Calu3 (cell line): ENCODE measurements at regions not wholly inside any gene's neighbourhood (a gene's known extent, or its start where the extent isn't known, plus 50 kb on each side); places are given as distances from the start of the nearest gene placed in this dataset.

ENCODE experiments used
- BruUV-seq: library from RNA; stranded (reverse); fragments of 400-500 nt; replicated peaks from 2 replicates; lab custom pipeline; 2021; lab: Mats Ljungman, UMichigan
- CTCF ChIA-PET: fragments of 300-600 bp; sonication (Branson Sonifier 250); formaldehyde crosslinking; loops from one replicate; lab custom pipeline; 2022; ENCODE audit warnings: antibody characterized with exemption; lab: Charles Lee
- DNase-seq: peaks from one replicate; pipeline ENCODE4 v3.0.0; 2022
- H3K27ac Mint-ChIP-seq: one replicate; pipeline ENCODE4 v1.8.0; 2022; ENCODE audit warnings: mixed read lengths; ENCODE audit not compliant: unreplicated experiment
- H3K27me3 Mint-ChIP-seq: one replicate; pipeline ENCODE4 v1.8.0; 2022; ENCODE audit warnings: mixed read lengths; ENCODE audit not compliant: unreplicated experiment
- H3K36me3 Mint-ChIP-seq: one replicate; pipeline ENCODE4 v1.8.0; 2022; ENCODE audit warnings: mild to moderate bottlenecking, moderate library complexity, mixed read lengths; ENCODE audit not compliant: insufficient read depth, unreplicated experiment
- H3K4me1 Mint-ChIP-seq: one replicate; pipeline ENCODE4 v1.8.0; 2022; ENCODE audit warnings: mild to moderate bottlenecking, low read depth, mixed read lengths; ENCODE audit not compliant: unreplicated experiment
- H3K4me3 Mint-ChIP-seq: one replicate; pipeline ENCODE4 v1.8.0; 2022; ENCODE audit warnings: mild to moderate bottlenecking, low read depth, moderate library complexity, mixed read lengths; ENCODE audit not compliant: unreplicated experiment
- H3K9me3 Mint-ChIP-seq: one replicate; pipeline ENCODE4 v1.8.0; 2022; ENCODE audit warnings: low read depth, mixed read lengths; ENCODE audit not compliant: unreplicated experiment
- intact Hi-C: fragments of 100-400 bp; cut with micrococcal nuclease; formaldehyde crosslinking; loops from one replicate; pipeline ENCODE4 v1.10.0; 2022; ENCODE audit not compliant: unreplicated experiment
- TF ChIP-seq, protein P1 (sequence below): fragments of 200-600 bp; IDR thresholded peaks from one replicate; pipeline ENCODE4 v1.8.0; 2022; ENCODE audit warnings: antibody characterized with exemption; ENCODE audit not compliant: unreplicated experiment

DNA sequence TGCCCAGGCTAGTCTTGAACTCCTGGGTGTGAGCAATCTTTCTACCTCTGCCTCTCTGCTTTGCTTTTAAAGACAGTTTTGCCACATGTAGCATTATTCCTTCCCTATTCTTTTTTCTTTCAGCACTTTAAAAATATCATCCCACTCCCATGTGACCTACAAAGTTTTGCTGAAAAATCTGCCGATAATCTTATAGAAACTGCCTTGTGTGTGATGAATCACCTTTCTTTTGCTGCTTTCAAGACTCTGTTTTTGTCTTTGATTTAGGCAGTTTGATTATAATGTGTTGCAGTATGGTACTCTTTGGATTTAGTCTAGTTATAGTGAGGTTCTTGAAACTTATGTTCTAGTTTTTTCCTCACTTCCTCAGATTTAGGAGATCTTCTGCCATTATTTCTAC, 142.0 kb upstream of the KIF2B start:
- no peaks in the 10 kb centered on the region for H3K27me3 Mint-ChIP-seq
- H3K36me3 Mint-ChIP-seq: no peaks in the 10 kb centered on the region
- intact Hi-C loops: no loop called here
- no peak for DNase-seq
- TF ChIP-seq, protein P1, sequence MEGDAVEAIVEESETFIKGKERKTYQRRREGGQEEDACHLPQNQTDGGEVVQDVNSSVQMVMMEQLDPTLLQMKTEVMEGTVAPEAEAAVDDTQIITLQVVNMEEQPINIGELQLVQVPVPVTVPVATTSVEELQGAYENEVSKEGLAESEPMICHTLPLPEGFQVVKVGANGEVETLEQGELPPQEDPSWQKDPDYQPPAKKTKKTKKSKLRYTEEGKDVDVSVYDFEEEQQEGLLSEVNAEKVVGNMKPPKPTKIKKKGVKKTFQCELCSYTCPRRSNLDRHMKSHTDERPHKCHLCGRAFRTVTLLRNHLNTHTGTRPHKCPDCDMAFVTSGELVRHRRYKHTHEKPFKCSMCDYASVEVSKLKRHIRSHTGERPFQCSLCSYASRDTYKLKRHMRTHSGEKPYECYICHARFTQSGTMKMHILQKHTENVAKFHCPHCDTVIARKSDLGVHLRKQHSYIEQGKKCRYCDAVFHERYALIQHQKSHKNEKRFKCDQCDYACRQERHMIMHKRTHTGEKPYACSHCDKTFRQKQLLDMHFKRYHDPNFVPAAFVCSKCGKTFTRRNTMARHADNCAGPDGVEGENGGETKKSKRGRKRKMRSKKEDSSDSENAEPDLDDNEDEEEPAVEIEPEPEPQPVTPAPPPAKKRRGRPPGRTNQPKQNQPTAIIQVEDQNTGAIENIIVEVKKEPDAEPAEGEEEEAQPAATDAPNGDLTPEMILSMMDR: no peak
- no peak overlapping the region for H3K4me3 Mint-ChIP-seq
- no TSS peak for BruUV-seq
- no peak overlapping the region for H3K27ac Mint-ChIP-seq
- no peaks in the 10 kb centered on the region for H3K4me1 Mint-ChIP-seq
- CTCF ChIA-PET: no interaction called here
- H3K9me3 Mint-ChIP-seq: no peaks in the 10 kb centered on the region

DNA sequence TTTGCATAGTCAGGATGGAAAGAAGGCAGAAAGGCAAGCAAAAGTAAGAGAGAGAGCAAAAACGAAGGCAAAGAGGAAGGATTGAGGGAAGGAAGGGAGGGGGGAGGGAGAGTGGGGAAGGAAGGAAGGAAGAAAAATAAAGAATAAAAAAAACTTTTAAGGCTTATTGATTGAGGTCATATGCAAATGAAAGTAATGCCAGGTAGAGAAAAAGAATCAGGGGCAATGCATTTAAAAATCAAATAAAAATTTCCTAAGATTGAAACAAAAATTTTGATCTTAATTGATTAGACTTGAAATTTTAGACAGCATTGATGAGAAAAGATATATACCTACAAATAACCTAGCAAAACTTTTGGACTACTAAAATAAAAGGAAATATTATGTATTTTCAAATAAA, 153.9 kb upstream of the KIF2B start:
- intact Hi-C loops: no loop called here

DNA sequence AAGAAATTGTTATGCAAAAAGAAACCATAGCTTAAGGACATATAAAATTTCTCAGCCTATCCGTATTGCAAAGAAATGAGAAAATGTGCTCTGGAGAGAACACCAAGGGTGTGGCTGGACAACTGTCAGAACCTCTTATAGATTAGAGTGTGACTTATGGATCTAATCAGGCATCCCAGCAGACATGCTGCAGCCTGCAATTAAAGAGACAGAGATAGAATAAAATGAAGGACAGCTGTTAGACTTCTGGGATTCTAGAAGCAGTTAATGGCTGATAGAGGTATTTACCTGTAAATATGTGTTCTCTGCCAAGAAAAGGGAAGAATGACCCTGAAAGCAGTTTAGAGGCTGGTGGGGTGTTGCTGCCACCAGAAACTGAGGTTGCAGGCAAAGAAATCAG, 160.1 kb upstream of the KIF2B start:
- TF ChIP-seq, protein P1: no peak
- no peaks in the 10 kb centered on the region for H3K27me3 Mint-ChIP-seq
- DNase-seq: no peak
- H3K4me3 Mint-ChIP-seq: no peak overlapping the region
- no peaks in the 10 kb centered on the region for H3K36me3 Mint-ChIP-seq
- H3K27ac Mint-ChIP-seq: no peak overlapping the region
- intact Hi-C loops: no loop called here
- CTCF ChIA-PET: no interaction called here
- H3K9me3 Mint-ChIP-seq: no peaks in the 10 kb centered on the region
- BruUV-seq: no TSS peak
- H3K4me1 Mint-ChIP-seq: no peaks in the 10 kb centered on the region

More for the DNA sequence above, 153.9 kb upstream of the KIF2B start:
- H3K27me3 Mint-ChIP-seq: no peaks in the 10 kb centered on the region
- TF ChIP-seq, protein P1: no peak
- H3K9me3 Mint-ChIP-seq: peaks cover 7% of the 10 kb centered on the region
- DNase-seq: no peak
- no TSS peak for BruUV-seq
- CTCF ChIA-PET: no interaction called here
- H3K4me3 Mint-ChIP-seq: no peak overlapping the region
- no peaks in the 10 kb centered on the region for H3K36me3 Mint-ChIP-seq
- H3K27ac Mint-ChIP-seq: no peak overlapping the region
- no peaks in the 10 kb centered on the region for H3K4me1 Mint-ChIP-seq

DNA sequence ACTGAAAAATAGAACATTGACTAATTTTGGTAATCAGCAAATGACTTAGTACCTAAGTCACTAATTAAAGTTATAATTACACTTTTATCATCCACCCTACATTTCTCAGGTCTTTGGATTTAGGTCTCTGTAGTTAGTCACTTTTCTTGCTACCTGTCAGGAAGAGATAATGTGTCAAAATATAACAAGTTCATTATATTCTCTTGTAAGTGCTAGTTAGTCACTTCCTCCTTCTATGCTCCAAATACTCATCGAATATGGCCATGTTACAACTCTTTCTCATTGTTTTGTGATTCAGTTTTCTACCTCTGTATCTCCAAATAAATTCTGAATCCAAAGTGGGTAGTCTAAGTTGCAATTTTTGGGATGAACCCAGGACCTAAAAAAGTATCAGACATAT, 163.5 kb upstream of the KIF2B start:
- CTCF ChIA-PET: no interaction called here
- intact Hi-C loops: no loop called here
- no peak for DNase-seq
- Mint-ChIP-seq H3K4me1 (no peaks in the 10 kb centered on the region), H3K36me3 (no peaks in the 10 kb centered on the region), H3K27me3 (no peaks in the 10 kb centered on the region), H3K4me3 (no peak overlapping the region), H3K27ac (no peak overlapping the region), H3K9me3 (no peaks in the 10 kb centered on the region)
- BruUV-seq: no TSS peak
- TF ChIP-seq, protein P1: no peak
